ENCODE measurements at regions not wholly inside any gene's neighbourhood (a gene's known extent, or its start where the extent isn't known, plus 50 kb on each side); places are given as distances from the start of the nearest gene placed in this dataset.

GRCh38 chr12:132416121-132416673 is 73.8 kb upstream of the FBRSL1 start:
- TF ChIP-seq POLR2A (IDR thresholded peaks at IDR 0.05) (no peak), CTCF (IDR thresholded peaks at IDR 0.05) (no peak)
